Neuron (in vitro differentiated cells): ENCODE measurements at regions not wholly inside any gene's neighbourhood (a gene's known extent, or its start where the extent isn't known, plus 50 kb on each side); places are given as distances from the start of the nearest gene placed in this dataset.

Experiments
- H2AFZ ChIP-seq: one replicate; pipeline ENCODE4 v1.6.1; 2013; ENCODE audit warnings: low read depth, mild to moderate bottlenecking, inconsistent platforms, low read length, moderate library complexity
- H3K27me3 ChIP-seq: one replicate; pipeline ENCODE4 v1.6.1; 2013; ENCODE audit warnings: low read length; ENCODE audit not compliant: insufficient read depth
- H3K36me3 ChIP-seq: one replicate; pipeline ENCODE4 v1.6.1; 2013; ENCODE audit warnings: low read length; ENCODE audit not compliant: insufficient read depth
- H3K4me1 ChIP-seq: one replicate; pipeline ENCODE4 v1.6.1; 2013; ENCODE audit warnings: low read length; ENCODE audit not compliant: insufficient read depth
- H3K4me3 ChIP-seq: 2 replicates; pipeline ENCODE4 v1.5.1; 2013; ENCODE audit warnings: mild to moderate bottlenecking, low read length, moderate library complexity
- H3K9me3 ChIP-seq: one replicate; pipeline ENCODE4 v1.6.1; 2013; ENCODE audit warnings: low read length

DNA sequence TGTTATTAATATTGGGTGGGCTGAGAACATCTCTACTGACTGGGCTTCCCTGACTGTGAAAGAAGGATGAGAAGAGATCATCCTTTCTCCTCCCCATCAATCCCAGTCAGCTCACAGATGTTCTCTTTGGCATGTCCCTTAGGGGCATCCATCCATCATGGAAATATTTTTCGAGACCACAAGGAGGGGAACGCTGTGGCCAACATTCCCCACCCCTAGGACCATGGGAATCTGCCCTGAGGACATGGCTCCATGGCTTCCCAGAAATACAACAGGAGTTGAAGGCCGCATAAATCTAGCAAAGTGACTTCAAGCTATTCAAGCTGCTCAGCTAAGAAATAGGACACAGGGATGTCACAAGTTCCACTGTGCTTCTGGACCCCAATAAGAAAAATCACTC lies 456.8 kb downstream of the MED13L start:
- H3K9me3 ChIP-seq, result no peaks in the 10 kb centered on the region
- no peaks in the 10 kb centered on the region for H3K27me3 ChIP-seq
- H3K4me1 ChIP-seq, result no peaks in the 10 kb centered on the region
- H2AFZ ChIP-seq, result no peak overlapping the region
- no peak overlapping the region for H3K4me3 ChIP-seq
- no peaks in the 10 kb centered on the region for H3K36me3 ChIP-seq

DNA sequence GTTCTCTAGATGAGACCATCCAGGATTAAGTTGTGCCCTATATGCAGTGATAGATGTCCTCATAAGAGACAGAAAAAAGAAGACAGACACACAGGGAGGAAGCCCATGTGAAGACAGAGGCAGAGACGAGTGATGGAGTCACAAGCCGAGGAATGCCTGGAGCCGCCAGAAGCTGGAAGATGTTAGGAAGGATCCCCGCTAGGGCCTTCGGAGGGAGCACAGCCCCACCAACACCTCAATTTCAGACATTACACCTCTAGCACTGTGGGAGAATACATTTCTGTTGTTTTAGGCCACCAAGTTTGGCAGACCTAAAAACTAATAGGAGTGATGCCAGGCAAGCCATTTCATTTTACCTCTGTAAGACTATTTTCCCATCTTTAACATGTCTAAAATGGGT lies 458.5 kb downstream of the MED13L start:
- Histone ChIP-seq H3K4me1 (no peaks in the 10 kb centered on the region), H3K9me3 (no peaks in the 10 kb centered on the region), H2AFZ (no peak overlapping the region), H3K4me3 (no peak overlapping the region), H3K36me3 (no peaks in the 10 kb centered on the region), H3K27me3 (no peaks in the 10 kb centered on the region)

DNA sequence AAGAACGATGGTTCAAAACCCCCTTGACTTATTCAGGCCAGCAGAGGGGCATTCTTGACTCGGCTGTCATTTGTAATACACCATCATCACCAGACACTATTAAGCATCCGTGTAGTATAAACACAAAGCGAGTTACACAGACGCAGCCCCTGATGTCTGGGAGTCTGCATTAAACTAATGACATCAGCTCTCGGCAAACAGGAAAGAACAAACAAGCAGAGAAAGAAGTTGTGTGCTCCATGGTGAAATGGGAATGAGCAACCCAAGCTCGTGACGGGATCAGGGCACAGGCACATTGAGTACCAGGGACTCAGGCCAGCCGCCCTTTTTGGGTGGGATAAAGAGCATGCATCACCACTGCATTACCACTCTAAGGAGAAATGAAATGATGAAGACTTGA lies 460.1 kb downstream of the MED13L start:
- Histone ChIP-seq H3K27me3 (no peaks in the 10 kb centered on the region), H2AFZ (no peak overlapping the region), H3K4me1 (no peaks in the 10 kb centered on the region), H3K4me3 (no peak overlapping the region), H3K9me3 (no peaks in the 10 kb centered on the region), H3K36me3 (no peaks in the 10 kb centered on the region)

DNA sequence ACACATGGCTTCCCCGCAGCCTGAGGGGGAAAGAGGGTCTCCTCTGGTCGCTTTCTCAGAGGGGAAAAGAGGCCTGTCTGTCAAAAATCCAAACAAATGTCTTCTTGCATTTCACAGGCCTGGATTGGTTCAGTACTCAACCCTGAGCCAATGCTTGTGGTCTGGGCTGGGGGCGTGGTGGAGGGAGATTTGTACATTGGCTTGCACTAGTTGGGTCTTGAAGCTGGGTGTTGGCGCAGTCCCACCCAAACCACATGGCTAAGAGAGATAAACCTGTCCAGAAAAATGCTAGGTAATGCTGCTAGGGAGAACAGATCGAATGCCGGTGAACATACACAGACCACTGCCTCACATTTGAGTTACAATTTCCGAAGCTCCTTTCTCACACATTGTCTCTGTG lies 461.6 kb downstream of the MED13L start:
- no peak overlapping the region for H2AFZ ChIP-seq
- no peaks in the 10 kb centered on the region for H3K27me3 ChIP-seq
- H3K4me3 ChIP-seq, result no peak overlapping the region
- H3K9me3 ChIP-seq, result no peaks in the 10 kb centered on the region
- H3K36me3 ChIP-seq, result no peaks in the 10 kb centered on the region
- H3K4me1 ChIP-seq, result no peaks in the 10 kb centered on the region

DNA sequence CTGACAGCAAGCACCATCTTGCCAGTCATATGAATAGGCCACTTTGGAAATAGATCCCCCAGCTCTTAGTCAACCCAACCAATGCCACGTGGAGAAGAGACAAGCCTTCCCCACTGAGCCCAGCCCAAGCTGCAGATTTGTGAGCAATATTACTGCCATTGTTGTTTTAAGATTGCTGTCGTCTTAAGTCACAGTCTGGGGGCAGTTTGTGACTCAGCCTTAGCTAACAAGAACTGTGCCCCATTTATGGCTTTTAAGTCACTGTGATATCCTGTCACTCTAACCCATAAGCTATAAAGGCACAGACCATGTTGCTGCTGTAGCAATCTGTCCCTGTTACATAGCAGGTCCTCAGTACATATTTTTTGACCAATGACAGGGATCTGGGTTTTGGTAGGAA lies 464.2 kb downstream of the MED13L start:
- Histone ChIP-seq H3K9me3 (no peaks in the 10 kb centered on the region), H3K4me3 (no peak overlapping the region), H2AFZ (no peak overlapping the region), H3K4me1 (no peaks in the 10 kb centered on the region), H3K27me3 (no peaks in the 10 kb centered on the region), H3K36me3 (no peaks in the 10 kb centered on the region)

DNA sequence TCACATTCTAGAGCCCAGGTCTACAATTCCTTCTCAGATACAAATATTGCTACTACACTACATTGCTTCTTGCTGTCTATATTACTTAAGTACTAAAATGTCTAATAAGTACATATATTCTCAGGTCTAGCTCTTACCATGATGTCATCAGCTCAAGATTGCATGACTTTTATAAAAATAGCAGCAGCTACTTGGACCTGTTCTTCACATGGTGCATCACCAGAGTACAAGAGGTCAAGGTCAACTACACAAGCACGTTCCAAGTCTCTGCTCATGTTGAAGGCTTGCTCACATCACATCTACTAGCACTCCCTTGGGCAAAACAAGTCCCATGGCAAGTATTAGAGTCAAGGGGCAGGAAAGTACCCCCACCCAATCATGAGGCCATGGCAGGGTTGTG lies 465.6 kb downstream of the MED13L start:
- no peaks in the 10 kb centered on the region for H3K4me1 ChIP-seq
- no peaks in the 10 kb centered on the region for H3K9me3 ChIP-seq
- H3K27me3 ChIP-seq, result no peaks in the 10 kb centered on the region
- H3K4me3 ChIP-seq, result no peak overlapping the region
- H2AFZ ChIP-seq, result no peak overlapping the region
- H3K36me3 ChIP-seq, result no peaks in the 10 kb centered on the region

DNA sequence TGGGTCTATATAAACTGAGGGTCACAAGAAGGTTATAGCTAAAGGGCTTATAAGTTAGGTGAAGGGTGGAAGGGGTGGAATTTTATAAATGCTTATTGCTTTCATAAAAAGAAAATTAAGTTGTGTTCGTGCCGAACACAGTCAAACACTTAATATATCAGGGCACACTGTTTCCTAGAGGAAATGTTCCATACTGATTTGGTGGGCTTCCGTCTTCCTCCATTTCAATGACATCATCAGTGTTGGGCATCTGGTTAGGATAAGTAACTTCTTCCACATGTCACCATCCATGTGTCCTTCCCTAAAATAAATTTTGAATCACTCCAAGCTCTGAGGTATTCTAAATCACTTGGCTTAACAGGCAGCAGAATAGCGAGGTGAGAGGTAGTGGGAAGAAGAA lies 466.4 kb downstream of the MED13L start:
- no peaks in the 10 kb centered on the region for H3K4me1 ChIP-seq
- no peak overlapping the region for H2AFZ ChIP-seq
- no peaks in the 10 kb centered on the region for H3K9me3 ChIP-seq
- H3K36me3 ChIP-seq, result no peaks in the 10 kb centered on the region
- H3K27me3 ChIP-seq, result no peaks in the 10 kb centered on the region
- H3K4me3 ChIP-seq, result no peak overlapping the region

DNA sequence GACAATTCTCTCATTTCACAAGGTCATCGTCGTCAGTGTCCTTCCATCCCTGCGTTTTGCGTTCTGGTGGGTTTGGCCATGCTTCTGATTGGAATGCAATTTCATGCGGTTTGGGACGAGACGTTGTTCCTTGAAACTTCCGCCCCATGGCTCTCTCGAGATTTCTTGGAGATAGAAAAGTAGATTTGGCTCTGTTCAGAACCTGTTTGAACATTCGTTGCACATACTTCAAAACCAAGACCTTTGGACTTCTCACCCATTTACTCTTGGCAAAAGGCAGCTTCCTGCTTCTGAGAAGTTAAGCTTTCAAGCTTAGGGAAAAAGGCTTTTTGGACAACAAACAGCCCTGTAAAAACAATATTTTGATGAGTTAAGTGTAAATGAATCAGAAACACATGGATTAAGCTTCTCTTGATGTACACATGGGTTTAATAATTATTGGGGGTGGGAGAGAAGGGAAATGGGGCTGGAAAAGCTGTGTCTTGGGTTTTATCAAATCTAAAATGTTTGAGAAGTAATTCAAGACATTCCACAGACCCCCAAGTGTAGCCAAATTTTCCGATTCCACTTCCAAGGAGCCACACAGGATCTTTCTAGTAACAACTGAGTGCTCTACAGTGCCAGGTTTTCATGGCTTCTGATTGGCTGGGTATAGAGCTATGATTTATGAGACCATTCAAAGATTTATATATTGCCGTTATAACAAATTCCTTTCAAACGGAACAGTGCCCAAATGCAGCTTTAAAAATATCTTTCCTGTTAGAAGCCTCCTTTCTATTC lies 467.2 kb downstream of the MED13L start:
- Histone ChIP-seq H2AFZ (no peak overlapping the region), H3K4me3 (no peak overlapping the region), H3K9me3 (no peaks in the 10 kb centered on the region), H3K36me3 (no peaks in the 10 kb centered on the region), H3K27me3 (no peaks in the 10 kb centered on the region), H3K4me1 (no peaks in the 10 kb centered on the region)

DNA sequence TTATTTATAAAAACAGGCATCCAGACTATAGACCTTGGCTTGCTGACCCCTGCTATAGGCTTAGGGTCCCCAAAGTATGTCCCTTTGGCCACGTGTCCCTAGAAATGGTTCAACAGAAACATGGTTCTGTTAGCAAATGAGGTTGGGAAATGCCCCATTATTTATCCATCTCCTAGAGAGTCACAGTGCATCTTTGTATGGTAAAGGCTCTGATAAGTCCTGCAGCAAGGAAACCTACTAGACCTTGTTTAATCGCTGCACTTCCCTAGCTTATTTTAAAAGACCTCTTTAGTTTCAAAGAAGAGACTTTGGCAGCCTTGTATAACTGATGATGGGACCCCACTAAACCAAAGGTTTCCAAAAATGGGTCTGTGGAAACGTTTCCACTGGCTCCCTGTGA lies 471.5 kb downstream of the MED13L start:
- Histone ChIP-seq H3K4me3 (no peak overlapping the region), H3K36me3 (no peaks in the 10 kb centered on the region), H3K27me3 (no peaks in the 10 kb centered on the region), H3K4me1 (no peaks in the 10 kb centered on the region), H3K9me3 (no peaks in the 10 kb centered on the region), H2AFZ (no peak overlapping the region)

DNA sequence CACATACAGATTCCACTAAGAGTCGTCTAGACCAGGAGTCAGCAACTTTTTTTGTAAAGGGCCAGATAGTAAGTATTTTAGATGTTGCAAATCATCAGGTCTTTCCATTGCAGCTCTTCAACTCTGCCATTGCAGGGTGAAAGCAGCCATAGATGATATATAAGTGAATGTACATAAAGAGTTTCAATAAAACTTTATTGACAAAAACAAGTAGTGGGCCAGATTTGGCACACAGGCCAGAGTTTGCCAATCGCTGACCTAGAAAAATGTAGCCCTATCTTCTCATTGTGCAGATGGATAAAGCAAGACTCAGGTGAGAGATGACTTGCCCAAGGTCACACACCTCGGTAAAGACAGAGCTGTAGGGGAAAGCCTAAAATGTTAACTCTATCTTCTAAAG lies 474.7 kb downstream of the MED13L start:
- no peaks in the 10 kb centered on the region for H3K27me3 ChIP-seq
- no peak overlapping the region for H2AFZ ChIP-seq
- H3K4me1 ChIP-seq, result no peaks in the 10 kb centered on the region
- H3K36me3 ChIP-seq, result no peaks in the 10 kb centered on the region
- no peak overlapping the region for H3K4me3 ChIP-seq
- no peaks in the 10 kb centered on the region for H3K9me3 ChIP-seq

DNA sequence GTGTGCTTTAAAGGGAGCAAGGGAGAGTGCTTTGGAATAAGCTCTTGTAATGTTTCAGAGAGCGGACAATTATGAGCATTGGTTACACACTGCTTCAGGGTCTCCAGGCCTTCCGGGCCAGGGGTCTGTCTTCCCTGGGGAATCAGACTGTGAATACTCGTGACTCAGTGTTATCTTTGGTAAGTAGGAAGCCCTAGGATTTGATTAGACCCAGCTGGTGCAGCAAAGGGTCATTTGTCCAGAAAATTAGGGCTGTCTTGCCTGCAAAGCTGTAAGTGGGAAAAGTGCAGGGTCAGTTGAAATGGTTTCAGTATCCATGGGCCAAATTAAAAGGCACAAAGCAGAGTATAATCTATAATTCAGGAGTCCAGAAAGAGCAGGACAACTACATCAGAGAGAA lies 475.6 kb downstream of the MED13L start:
- Histone ChIP-seq H3K36me3 (no peaks in the 10 kb centered on the region), H3K4me1 (no peaks in the 10 kb centered on the region), H3K9me3 (no peaks in the 10 kb centered on the region)

DNA sequence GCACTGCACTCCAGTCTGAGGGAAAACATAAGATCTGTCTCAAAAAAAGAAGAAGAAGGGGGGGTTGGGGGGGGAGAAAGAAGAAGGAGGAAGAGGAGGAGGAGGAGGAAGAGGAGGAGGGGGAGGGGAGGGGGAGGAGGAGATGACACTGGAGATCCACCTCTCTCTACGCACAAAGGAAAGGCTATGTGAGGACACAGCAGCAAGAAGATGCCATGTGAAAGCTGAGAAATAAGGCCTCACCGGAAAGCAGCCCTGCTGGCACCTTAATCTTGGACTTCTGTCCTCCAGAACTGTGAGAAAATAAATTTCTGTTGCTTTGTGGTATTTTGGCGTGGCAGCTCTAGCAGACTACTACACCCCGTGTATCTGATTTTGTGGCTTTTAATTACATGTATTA lies 477.9 kb downstream of the MED13L start:
- H3K36me3 ChIP-seq, result no peaks in the 10 kb centered on the region
- no peaks in the 10 kb centered on the region for H3K27me3 ChIP-seq
- no peak overlapping the region for H3K4me3 ChIP-seq
- no peaks in the 10 kb centered on the region for H3K4me1 ChIP-seq
- H3K9me3 ChIP-seq, result no peaks in the 10 kb centered on the region
- no peak overlapping the region for H2AFZ ChIP-seq

More for the DNA sequence above, 475.6 kb downstream of the MED13L start:
- Histone ChIP-seq H3K4me3 (no peak overlapping the region), H3K27me3 (no peaks in the 10 kb centered on the region), H2AFZ (no peak overlapping the region)

DNA sequence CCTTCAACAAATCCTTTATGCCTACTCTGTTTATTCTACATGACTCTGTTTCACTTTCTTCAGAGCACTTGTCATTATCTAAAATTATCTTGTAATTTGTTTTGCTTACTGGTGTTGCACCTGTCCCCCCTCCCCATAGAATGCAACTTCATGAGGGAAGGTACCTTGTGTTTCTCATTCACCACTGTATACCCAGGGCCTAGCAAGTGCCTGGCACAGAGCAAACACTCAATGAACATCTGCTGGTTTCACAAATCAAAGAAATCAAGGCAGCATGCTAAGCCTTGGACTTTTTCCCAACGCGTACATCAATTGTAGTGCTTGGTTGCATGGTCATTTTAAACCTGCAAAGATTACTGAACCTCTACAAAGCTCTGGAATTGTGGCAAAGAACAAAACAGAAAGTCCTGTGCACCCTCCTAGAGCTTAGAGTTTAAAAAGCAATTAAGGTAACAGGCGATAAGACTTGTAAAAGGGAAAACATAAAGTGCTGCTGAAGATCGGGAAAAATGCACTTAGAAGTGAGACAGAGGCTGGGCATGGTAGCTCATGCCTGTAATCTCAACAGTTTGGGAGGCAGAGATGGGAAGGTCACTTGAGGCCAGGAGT lies 479.1 kb downstream of the MED13L start:
- no peaks in the 10 kb centered on the region for H3K9me3 ChIP-seq
- H3K27me3 ChIP-seq, result no peaks in the 10 kb centered on the region
- H3K4me1 ChIP-seq, result no peaks in the 10 kb centered on the region
- no peaks in the 10 kb centered on the region for H3K36me3 ChIP-seq
- no peak overlapping the region for H2AFZ ChIP-seq
- H3K4me3 ChIP-seq, result no peak overlapping the region

DNA sequence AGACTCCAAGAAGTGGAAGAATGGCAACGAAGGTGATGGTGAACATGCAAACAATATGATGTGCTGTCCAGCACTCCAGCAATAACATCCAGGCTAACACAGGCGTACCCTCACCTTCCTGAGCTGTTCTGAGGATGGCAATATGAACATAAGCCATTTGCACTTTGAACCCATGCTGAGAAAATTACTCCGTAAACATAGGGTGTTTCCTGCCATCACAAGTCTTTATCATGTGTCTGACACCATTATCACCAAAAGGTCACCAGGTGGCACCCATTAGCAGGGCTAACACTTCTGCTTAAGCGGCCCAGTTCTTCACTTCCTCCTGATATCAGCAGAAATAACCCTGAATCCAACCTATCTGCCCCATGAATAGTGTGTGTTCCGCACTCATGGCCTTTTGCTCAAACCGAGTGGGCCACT lies 482.8 kb downstream of the MED13L start:
- Histone ChIP-seq H2AFZ (no peak overlapping the region), H3K9me3 (no peaks in the 10 kb centered on the region)

More for the DNA sequence above, 482.8 kb downstream of the MED13L start:
- Histone ChIP-seq H3K36me3 (no peaks in the 10 kb centered on the region), H3K4me1 (no peaks in the 10 kb centered on the region), H3K4me3 (no peak overlapping the region), H3K27me3 (no peaks in the 10 kb centered on the region)
